Spleen (tissue), 11 donors: ENCODE measurements at regions not wholly inside any gene's neighbourhood (a gene's known extent, or its start where the extent isn't known, plus 50 kb on each side); places are given as distances from the start of the nearest gene placed in this dataset.

Source experiments
- DNase-seq: peaks from one replicate; pipeline ENCODE4 v3.0.0-alpha.2; 2020
- H3K27ac ChIP-seq, 8 donors: fragments of 200-600 bp; sonication (generic) in 7 of 8; 1 replicate in 4 of 8; 2 replicates in 4 of 8; pipeline versions ENCODE4 v1.5.0 to v1.8.0; 2016 to 2021; ENCODE audit warnings: inconsistent platforms in 4 of 8, mild to moderate bottlenecking in 4 of 8, moderate library complexity in 1 of 8
- H3K27me3 ChIP-seq, 7 donors: fragments of 200-600 bp; sonication (generic) in 6 of 7; replicated peaks in 1 of 7; 1 replicate in 4 of 7; 2 replicates in 3 of 7; pipeline versions ENCODE4 v1.5.0 to v1.8.0; 2016 to 2021; ENCODE audit warnings: inconsistent platforms in 3 of 7, mild to moderate bottlenecking in 1 of 7
- H3K36me3 ChIP-seq, 6 donors: fragments of 200-600 bp; sonication (generic) in 5 of 6; 1 replicate in 4 of 6; 2 replicates in 2 of 6; pipeline versions ENCODE4 v1.5.0 to v1.8.0; 2016 to 2021; ENCODE audit warnings: inconsistent platforms in 2 of 6
- H3K4me1 ChIP-seq, 6 donors: fragments of 200-600 bp; sonication (generic) in 5 of 6; 1 replicate in 3 of 6; 2 replicates in 3 of 6; pipeline versions ENCODE4 v1.5.0 to v1.8.0; 2016 to 2021; ENCODE audit warnings: inconsistent platforms in 3 of 6
- H3K4me3 ChIP-seq, 8 donors: fragments of 200-600 bp; sonication (generic) in 7 of 8; 1 replicate in 4 of 8; 2 replicates in 4 of 8; pipeline versions ENCODE4 v1.5.0 to v1.8.0; 2016 to 2021; ENCODE audit warnings: inconsistent platforms in 4 of 8, mild to moderate bottlenecking in 4 of 8, moderate library complexity in 2 of 8
- H3K9me3 ChIP-seq, 8 donors: fragments of 200-600 bp; sonication (generic) in 7 of 8; 1 replicate in 4 of 8; 2 replicates in 4 of 8; pipeline versions ENCODE4 v1.5.0 to v1.8.0; 2016 to 2021; ENCODE audit warnings: inconsistent platforms in 4 of 8
- CTCF ChIP-seq, 11 experiments: fragments of 200-600 bp in 7 of 11; fragments of 450-650 bp in 4 of 11; sonication (generic) in 4 of 11; IDR thresholded peaks in 8 of 11; conservative IDR thresholded peaks in 3 of 11; 1 replicate in 7 of 11; 2 replicates in 4 of 11; pipeline versions ENCODE4 v1.4.0 to v1.8.0; 2016 to 2021; ENCODE audit warnings: antibody characterized with exemption in 11 of 11, inconsistent platforms in 4 of 11, mild to moderate bottlenecking in 1 of 11
- POLR2A ChIP-seq, 3 donors: fragments of 450-650 bp; IDR thresholded peaks; one replicate each; pipeline ENCODE4 v1.5.1; 2017; ENCODE audit warnings: antibody characterized with exemption in 3 of 3, mild to moderate bottlenecking in 1 of 3
- POLR2AphosphoS5 ChIP-seq, 3 donors: sonication (generic); formaldehyde crosslinking; IDR thresholded peaks; one replicate each; pipeline ENCODE4 v1.5.1; 2017; ENCODE audit warnings: antibody characterized with exemption in 3 of 3
- WGBS, 5 donors: extraction: QIAGEN DNeasy Blood & Tissue Kit in 3 of 5; methylation state at CpG; one replicate each; pipeline versions ENCODE4 v1.1.5 to v1.1.7; 2013 to 2018; 5-methylcytosine and 5-hydroxymethylcytosine counted together
- intact Hi-C: fragments of 100-400 bp; cut with DNase I; formaldehyde crosslinking; loops from one replicate; pipeline ENCODE4 v1.15.0; 2023; ENCODE audit warnings: low total_unique reads
- donor health status: healthy with polysubstance abuse.
- donor health status: DM: no; HTN: no; CAD: no; lungs with moderate emphysema.
- donor health status: DM: no; HTN: no; CAD: no.
- donor health status: Bipolar disorder and iron deficiency.
- donor health status: healthy.
- donor health status: DM: no; HTN: no; CAD: no.
- donor health status: DM: yes; HTN: yes; CAD: no.

DNA sequence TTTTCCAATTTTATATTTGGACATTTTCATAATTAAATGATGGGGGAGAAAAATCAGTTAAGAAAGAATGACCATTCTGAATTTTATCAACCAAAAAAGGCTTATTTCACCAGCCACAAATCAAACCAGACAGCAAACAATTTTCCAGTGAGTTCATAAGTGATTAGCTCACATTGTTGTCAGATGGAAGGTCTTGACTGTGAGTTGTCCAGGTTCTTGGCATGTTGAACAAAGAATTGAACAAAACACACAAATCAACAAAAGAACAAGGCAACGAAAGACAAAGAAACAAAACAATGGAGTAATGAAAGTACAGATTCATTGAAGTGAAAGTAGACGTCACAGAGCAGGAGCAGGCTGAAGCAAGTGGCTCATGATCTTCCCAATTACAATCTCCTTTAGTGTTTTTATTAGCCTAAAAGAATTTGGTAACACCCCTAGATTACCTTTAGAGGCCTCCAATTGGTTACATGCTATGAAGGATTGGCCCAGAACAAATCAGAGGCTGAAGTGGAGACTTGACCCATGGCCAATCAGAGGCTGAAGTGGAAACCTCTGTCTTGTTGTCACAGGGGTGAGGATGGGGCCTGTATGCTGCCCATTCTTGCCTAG lies 248.7 kb downstream of the NEBL start:
- no peak for DNase-seq
- intact Hi-C loops, result no loop called here
- 71 to 94% (median 71%) methylated on average over 2 of the region's 2 CpGs for WGBS, 5 donors
- no peak overlapping the region for H3K27ac ChIP-seq
- peaks cover 0 to 9% (median 0%) of the 10 kb centered on the region in 8 donors for H3K9me3 ChIP-seq
- no peak for TF ChIP-seq POLR2AphosphoS5 (IDR thresholded peaks at IDR 0.05)
- TF ChIP-seq CTCF (IDR thresholded peaks at IDR 0.05 in 8 of 11, conservative IDR thresholded peaks at IDR 0.05 in 3 of 11), result no peak
- TF ChIP-seq POLR2A (IDR thresholded peaks at IDR 0.05), result no peak
- no peaks in the 10 kb centered on the region for H3K27me3 ChIP-seq
- no peaks in the 10 kb centered on the region for H3K4me1 ChIP-seq
- no peak overlapping the region for H3K4me3 ChIP-seq
- no peaks in the 10 kb centered on the region for H3K36me3 ChIP-seq

DNA sequence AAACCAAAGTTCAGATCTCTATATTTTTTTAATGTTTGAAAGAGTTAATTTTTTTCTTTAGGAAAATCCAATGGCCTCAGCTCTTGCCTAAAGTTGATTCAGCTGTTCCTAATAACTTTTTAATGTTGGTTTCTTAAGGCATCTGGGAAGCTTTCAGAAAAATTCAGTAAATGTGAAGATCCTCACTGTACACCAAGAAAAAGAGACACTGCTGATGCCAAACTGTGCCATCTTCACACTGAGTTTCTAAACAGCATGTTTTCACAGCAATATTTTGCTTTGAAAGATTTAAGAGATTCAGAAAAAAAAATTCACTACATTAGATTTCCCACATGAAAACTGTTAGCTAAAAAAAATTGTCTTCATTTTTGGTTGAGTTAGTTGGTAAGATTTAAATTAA lies 249.4 kb downstream of the NEBL start:
- no peaks in the 10 kb centered on the region for H3K27me3 ChIP-seq
- no peak overlapping the region for H3K27ac ChIP-seq
- TF ChIP-seq POLR2AphosphoS5 (IDR thresholded peaks at IDR 0.05), result no peak
- no peak for TF ChIP-seq POLR2A (IDR thresholded peaks at IDR 0.05)
- TF ChIP-seq CTCF (IDR thresholded peaks at IDR 0.05 in 8 of 11, conservative IDR thresholded peaks at IDR 0.05 in 3 of 11), result no peak
- no peaks in the 10 kb centered on the region for H3K4me1 ChIP-seq
- intact Hi-C loops, result no loop called here
- DNase-seq, result no peak
- H3K4me3 ChIP-seq, result no peak overlapping the region
- H3K36me3 ChIP-seq, result no peaks in the 10 kb centered on the region
- peaks cover 0 to 8% (median 0%) of the 10 kb centered on the region in 8 donors for H3K9me3 ChIP-seq

- no peak for DNase-seq
- WGBS, 5 donors, result 68 to 88% (median 83%) methylated on average over 8 of the region's 8 CpGs
- no peak overlapping the region for H3K27ac ChIP-seq
- no peaks in the 10 kb centered on the region for H3K27me3 ChIP-seq
- TF ChIP-seq CTCF (IDR thresholded peaks at IDR 0.05 in 8 of 11, conservative IDR thresholded peaks at IDR 0.05 in 3 of 11) (no peak), POLR2A (IDR thresholded peaks at IDR 0.05) (no peak), POLR2AphosphoS5 (IDR thresholded peaks at IDR 0.05) (no peak)
- intact Hi-C loops, result no loop called here
- no peak overlapping the region for H3K4me3 ChIP-seq
- peaks cover 0 to 3% (median 0%) of the 10 kb centered on the region in 8 donors for H3K9me3 ChIP-seq
- peaks cover 0 to 5% (median 0%) of the 10 kb centered on the region in 6 donors for H3K4me1 ChIP-seq
- no peaks in the 10 kb centered on the region for H3K36me3 ChIP-seq
These were observed 252.7 kb downstream of the NEBL start for GRCh38 chr10:20644421-20644820.

GRCh38 chr10:20641605-20642004 lies 255.5 kb downstream of the NEBL start:
- Histone ChIP-seq H3K9me3 (peaks cover 0 to 3% (median 0%) of the 10 kb centered on the region in 8 donors), H3K27me3 (no peaks in the 10 kb centered on the region), H3K27ac (peak overlapping the region in 7 of 8 donors; percentile 38 to 80 (median 69)), H3K4me3 (no peak overlapping the region), H3K36me3 (no peaks in the 10 kb centered on the region), H3K4me1 (peaks cover 0 to 5% (median 0%) of the 10 kb centered on the region in 6 donors)
- TF ChIP-seq CTCF (IDR thresholded peaks at IDR 0.05 in 8 of 11, conservative IDR thresholded peaks at IDR 0.05 in 3 of 11) (no peak), POLR2AphosphoS5 (IDR thresholded peaks at IDR 0.05) (peak in 1 of 3 donors; percentile 65), POLR2A (IDR thresholded peaks at IDR 0.05) (no peak)
- 68 to 83% (median 74%) methylated on average over 4 of the region's 4 CpGs for WGBS, 5 donors
- intact Hi-C loops, result no loop called here
- no peak for DNase-seq
